Kidney capillary endothelial cell (primary cell): ENCODE measurements at regions not wholly inside any gene's neighbourhood (a gene's known extent, or its start where the extent isn't known, plus 50 kb on each side); places are given as distances from the start of the nearest gene placed in this dataset.

Experiments used
- DNase-seq: peaks from one replicate; pipeline ENCODE4 v3.0.0-alpha.2; 2018; ENCODE audit warnings: low spot score

DNA sequence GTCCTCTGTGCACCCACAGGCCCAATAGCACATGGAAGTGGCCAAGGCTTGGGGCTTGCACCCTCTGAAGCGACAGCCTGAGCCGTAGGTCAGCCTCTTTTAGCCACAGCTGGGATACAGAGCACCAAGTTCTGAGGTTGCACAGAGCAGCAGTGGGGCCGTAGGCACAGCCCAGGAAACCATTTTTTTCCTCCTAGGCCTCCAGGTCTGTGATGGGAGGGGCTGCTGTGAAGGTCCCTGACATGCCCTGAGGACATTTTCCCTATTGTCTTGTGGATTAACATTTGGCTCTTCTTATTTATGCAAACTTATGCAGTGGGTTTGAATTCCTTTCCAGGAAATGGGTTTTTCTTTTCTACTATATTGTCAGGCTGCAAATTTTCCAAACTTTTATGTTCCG, 878.7 kb upstream of the MAN1A1 start:
- no peak for DNase-seq

DNA sequence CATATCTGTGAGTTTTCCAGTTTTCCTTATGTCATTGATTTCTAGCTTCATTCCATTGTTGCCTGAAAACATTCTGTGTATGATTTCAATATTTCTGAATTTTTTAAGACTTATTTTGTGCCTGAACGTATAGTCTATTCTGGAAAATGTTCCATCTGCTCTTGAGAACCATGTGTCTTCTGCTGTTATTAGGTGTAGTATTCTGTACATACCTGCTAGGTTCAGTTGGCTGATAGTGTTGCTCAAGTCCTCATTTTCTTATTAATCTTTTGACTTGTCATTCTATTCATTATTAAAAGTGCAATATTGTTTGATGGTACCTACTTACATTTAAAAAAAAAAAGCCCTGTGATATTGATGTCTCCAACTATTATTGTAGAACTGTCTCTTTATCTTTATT, 869.8 kb upstream of the MAN1A1 start:
- no peak for DNase-seq

- DNase-seq = no peak
Observed at GRCh38 chr6:120214088-120214499, 864.5 kb upstream of the MAN1A1 start.

GRCh38 chr6:120211955-120212792, 862.6 kb upstream of the MAN1A1 start:
- no peak for DNase-seq

- DNase-seq = no peak
Observed at GRCh38 chr6:120202878-120203277, 853.3 kb upstream of the MAN1A1 start.

- no peak for DNase-seq
Observed at GRCh38 chr6:120200853-120201252, 851.3 kb upstream of the MAN1A1 start.

- DNase-seq = peak; percentile 6
Observed at GRCh38 chr6:120198033-120198432, 848.5 kb upstream of the MAN1A1 start.

- DNase-seq = no peak
Observed at GRCh38 chr6:120186080-120186479, 836.5 kb upstream of the MAN1A1 start.

- DNase-seq = no peak
Observed at GRCh38 chr6:120173250-120173649, 823.7 kb upstream of the MAN1A1 start.

DNA sequence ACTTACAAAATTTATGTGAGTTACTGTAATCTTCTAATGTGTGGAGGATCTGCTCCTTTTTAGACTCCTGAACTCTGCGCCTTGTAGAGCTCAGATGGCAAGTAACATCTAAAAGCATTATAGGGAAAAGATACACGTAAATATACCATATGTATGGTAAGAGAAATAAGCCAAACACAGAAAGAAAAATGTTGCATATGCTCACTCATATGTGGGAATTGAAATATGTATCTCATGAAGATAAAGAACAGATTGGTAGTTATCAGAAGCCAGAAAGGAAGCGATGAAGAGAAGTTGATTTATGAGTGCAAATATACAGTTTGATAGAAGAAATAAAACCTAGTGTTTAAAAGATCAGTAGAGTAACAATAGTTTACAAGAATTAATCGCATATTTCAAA, 815.0 kb upstream of the MAN1A1 start:
- no peak for DNase-seq

GRCh38 chr6:120157873-120158272, 808.3 kb upstream of the MAN1A1 start:
- DNase-seq = no peak

GRCh38 chr6:120147071-120147871, 797.7 kb upstream of the MAN1A1 start:
- DNase-seq = no peak

GRCh38 chr6:120141601-120142000, 792.0 kb upstream of the MAN1A1 start:
- no peak for DNase-seq

DNA sequence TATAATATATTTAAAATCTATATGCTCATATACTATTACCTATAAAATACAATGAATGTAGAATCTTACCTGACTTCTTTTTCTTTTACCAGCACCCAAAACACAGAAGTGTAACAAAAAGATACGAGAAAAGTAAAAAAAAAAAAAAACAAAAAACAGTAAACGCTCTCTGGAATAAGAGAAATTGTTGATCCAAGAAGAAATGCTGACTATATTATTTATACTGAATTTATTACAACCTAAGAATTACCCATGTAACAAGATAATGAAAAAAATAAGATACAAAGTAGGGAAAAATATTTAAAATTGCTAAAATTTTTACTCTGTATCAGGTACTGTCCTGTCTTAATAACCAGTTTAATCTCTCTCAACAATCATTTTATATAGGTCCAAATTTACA, 787.9 kb upstream of the MAN1A1 start:
- DNase-seq = no peak

DNA sequence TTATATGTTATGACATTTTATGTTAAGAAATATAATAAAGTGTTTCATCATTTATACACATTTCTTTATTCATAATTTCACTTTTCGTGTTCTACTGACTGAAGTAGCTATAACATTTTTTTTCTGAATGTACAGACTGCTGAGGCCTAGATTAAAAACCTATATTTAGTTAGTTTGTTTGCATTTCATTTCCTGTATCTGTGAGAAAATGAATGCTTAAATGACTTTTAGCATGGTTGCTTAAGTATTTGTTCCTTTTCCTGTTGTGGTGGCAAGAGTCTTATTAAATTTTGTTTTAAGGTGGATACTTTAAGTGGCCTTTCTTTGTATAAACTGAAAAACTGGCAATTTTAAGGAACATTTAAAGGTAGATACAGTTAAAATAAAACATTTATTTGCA, 779.7 kb upstream of the MAN1A1 start:
- DNase-seq = no peak

DNA sequence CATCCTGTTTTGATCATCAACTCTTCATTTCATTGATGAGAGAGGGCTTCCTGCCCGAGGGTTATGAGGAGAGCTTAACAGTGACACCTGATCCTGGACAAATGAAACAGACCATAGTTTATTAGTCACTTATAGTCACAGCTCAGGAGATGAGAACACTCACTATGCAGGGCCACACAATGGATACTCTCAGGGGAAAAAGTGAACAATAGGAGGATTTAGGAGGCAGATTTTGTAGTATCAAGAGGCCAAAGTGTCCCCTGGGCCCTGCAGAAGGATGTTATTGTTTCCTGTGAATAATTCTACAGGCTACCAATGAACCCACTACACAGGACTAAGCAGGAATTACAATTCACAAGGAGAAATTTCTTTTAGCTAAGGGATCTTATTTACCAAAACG, 772.8 kb upstream of the MAN1A1 start:
- peak; percentile 77 for DNase-seq

DNA sequence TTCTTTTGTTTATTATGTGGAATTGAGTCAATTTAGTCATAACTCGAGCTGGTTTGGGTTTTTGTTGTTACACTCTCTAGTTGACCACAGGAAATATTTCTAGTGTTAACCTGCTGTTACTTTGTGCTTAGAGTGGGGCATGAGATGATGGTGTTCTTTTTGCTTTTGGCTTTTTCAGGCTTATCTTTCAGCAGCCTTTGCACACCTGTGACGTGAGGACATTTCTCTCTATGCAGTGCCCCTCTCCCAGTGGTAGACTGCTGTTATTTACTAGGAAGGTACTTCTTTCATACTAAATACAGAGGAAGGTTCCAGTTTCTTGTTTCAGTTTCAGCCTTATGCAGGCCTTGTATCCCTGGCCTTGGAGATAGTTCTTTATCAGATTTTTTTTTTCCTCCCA, 766.8 kb upstream of the MAN1A1 start:
- no peak for DNase-seq

GRCh38 chr6:120112980-120113379, 763.4 kb upstream of the MAN1A1 start:
- no peak for DNase-seq

DNA sequence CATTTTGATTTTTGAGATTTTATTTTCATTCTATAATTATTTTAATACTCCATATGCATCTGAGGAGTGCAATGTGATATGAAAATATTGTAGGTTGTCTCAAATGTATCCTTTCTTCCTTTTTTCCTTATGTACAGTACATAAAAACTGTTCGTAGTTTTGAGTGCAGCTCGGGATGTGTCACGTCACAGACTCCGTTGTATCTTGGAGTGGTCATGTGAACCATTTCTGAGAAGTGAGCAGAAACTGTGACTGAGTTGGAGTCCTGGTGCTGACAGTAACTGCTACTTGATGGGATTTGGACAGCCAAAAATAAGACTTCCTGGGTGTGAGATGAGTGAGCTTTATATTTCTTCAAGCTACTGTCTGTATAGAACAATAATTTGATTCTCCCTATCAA, 761.4 kb upstream of the MAN1A1 start:
- no peak for DNase-seq

DNA sequence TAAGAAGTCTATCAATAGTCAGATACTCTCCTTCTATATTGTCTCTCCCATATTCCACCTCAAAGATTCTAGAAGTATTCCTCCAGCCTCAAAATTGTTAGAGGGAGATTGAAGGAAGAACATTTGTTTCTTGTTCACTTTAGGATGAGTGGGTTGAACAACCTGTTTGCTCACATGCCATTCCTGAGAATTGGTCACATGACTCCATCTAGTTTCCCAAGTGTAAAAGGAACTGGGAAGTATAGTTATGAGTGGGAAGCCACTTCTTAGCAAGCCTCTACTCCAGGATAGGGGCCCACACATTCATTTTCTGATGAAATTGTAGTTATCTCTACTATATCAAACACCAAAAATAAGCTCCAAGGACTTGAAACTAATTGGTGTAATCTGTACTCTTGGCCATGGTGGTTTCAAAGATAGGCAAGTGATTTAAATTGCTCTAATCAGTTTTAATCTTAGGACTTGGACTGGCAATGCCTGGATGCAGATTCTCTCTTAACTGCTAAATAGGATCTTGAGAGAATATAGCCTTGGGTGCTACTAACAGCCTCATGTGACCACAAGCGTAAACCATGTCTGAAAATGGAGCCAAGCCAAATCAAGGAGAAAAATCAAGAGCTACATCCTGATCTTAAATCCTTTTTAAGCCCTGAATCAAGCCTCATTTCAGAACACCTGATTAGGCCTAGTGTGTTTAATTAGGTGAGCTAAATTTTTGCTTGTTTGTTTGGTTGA, 758.7 kb upstream of the MAN1A1 start:
- DNase-seq = no peak

DNA sequence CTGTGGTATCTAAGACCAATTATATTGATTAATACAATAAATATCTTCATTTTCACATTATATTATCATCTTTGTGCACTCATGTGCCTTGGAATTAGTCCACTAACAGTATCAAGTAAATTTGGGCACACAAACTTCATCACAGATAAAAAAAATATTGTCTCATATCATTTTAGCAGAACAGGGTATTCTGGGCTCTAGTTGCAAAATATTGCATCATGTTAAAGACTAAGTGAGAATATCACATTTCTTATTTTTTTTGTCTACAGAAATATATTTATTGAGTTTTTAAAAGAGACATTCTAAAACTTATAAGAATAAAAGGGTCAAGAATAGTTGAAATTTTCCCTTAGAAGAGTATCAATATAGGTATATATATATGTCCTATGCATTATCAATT, 754.1 kb upstream of the MAN1A1 start:
- no peak for DNase-seq

- DNase-seq = no peak
Observed at GRCh38 chr6:120096696-120097260, 747.2 kb upstream of the MAN1A1 start.
